Pons (tissue), 1 donor: ENCODE measurements at regions not wholly inside any gene's neighbourhood (a gene's known extent, or its start where the extent isn't known, plus 50 kb on each side); places are given as distances from the start of the nearest gene placed in this dataset.

Source experiments
- DNase-seq: peaks from one replicate; pipeline ENCODE4 v3.0.0-alpha.2; 2016; ENCODE audit warnings: low spot score

DNA sequence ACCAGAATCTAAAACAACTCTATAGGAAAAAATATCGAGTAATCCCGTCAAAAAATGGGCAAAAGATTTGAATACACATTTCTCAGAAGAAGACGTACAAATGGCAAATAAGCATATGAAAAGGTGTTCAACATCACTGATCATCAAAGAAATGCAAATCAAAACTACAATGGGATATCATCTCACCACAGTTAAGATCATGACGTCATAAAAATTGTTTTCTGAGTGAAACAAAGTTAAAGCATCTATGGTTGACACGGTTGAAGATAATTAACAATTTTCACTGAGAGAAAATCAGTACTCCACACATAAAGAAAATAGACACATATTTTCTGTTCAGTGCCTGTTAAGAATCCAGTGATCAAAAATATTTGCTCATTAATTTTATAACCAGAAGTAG, 1010.8 kb upstream of the ADGRL3 start:
- no peak for DNase-seq

DNA sequence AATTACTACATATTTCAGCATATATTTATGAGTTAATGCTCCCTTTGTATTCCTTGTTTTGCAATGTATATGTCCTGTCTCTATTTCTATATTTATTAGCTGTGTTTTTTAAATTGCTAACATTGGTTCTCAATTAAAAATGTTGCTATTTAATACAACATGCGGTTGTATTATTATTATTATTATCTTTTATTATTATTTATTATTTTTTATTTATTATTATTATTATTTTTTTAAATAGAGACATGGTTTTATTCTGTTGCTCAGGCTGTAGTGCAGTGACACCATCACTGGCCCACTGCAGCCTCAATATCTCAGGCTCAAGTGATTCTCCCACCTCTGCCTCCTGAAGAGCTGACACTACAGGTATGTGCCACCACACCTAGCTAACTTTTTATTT, 1005.9 kb upstream of the ADGRL3 start:
- DNase-seq = no peak

DNA sequence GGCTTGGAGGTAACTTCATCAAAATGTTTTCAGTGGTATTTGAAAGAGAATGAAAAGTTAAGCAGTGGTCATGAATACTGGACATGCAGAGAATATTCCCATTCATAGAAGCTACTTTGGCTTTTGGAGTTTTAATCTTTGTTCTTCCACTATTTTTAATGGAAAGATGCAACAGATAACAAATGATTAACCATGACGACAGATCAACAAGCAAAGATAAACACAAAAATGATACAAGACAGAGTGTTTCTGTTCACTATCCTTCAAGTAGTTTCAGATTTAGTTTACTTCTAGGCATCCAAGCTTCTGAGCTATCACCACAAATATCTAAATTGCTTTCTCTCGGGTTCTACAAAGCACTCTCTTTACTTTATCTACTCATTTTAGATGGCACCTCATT, 1004.9 kb upstream of the ADGRL3 start:
- no peak for DNase-seq

GRCh38 chr4:60201052-60201673, 999.0 kb upstream of the ADGRL3 start:
- peak; percentile 70 for DNase-seq

GRCh38 chr4:60209588-60209987, 990.5 kb upstream of the ADGRL3 start:
- DNase-seq = no peak

DNA sequence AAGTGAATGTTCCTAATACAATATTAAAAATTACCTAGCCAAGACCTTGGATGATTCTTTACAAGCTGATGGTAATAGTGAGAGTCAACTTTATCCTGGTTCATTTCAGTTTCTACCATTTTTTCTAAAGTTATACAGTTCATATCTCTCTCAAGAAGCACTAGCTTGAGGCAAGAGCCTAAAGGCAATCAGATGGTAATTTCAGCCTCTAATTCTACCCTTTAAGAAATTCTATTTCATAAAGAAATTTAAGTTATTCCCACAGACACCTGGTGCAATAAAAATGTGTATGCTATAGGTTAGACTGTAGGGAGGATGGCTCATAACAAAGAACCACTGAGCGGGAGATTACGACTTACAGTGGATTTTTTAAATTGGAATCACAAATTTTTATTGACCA, 984.2 kb upstream of the ADGRL3 start:
- DNase-seq = no peak

- no peak for DNase-seq
Observed at GRCh38 chr4:60216752-60217151, 983.4 kb upstream of the ADGRL3 start.

DNA sequence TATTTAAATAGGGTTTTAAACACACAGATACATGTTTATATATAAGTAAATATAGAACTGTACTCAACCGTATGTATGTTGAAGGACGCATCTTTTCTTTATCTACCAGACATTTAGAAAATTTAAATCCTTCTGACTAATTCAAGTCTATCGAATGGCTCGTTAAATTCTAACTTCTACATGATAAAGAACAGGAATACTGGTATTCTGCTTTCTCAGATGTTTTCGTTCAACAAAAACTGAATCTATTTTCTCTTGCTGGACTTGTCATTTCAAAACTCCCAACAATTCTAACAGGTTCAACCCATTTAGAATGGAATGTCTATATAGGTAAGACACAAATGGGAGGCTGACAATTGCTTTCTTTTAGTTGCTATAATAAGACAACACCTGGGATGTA, 978.3 kb upstream of the ADGRL3 start:
- no peak for DNase-seq

DNA sequence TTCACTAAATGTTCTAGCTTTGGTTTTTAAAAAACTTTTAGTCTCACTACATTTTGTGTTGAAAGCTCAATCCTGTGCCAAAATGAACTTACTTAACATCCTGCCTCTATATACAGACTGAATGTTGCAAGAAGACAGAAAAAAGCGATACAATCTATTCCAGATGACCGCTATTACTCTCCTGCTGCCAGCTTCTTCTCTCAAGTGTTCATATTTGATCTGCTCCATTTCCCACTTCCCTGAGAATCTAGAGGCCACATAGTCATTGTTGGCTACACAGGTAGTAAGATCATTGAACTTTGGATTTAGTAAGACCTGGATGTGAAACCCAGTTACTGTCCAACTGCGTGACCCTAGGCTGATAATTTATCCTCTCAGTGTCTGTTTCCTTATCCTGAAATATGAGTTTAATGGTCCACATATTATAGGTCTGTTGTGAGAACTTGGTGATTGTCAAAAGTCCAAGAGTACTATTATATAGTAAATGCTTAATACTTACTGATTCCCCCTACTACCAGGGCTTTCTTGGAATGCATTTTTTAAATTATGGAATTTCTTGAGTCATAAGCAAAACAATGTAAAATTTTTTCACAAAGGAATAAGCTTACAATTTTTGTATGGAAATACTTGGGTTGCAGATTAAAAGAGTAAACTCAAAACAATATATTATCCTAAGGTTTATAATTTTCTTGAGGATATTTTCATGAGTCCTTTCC, 976.8 kb upstream of the ADGRL3 start:
- no peak for DNase-seq

DNA sequence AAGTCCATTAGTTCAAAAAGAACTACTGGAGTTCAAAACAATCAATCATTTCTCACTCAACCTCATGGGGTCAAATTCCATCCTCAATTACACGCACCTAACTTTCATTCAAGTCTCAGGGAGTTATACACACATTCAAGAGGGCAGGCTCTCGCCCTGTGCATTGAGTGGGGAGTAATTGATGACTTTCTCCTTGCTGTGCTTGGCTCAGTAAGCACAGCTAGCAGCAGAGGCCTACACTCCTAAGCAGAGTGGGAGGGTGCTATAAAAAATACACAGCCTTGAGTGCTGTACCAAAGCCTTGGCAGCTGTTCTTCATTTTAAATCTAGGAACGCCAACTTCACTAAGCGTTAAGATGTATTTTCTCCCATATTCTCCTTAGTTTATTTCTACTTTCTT, 958.3 kb upstream of the ADGRL3 start:
- DNase-seq = no peak

GRCh38 chr4:60249784-60250183, 950.3 kb upstream of the ADGRL3 start:
- DNase-seq = no peak

DNA sequence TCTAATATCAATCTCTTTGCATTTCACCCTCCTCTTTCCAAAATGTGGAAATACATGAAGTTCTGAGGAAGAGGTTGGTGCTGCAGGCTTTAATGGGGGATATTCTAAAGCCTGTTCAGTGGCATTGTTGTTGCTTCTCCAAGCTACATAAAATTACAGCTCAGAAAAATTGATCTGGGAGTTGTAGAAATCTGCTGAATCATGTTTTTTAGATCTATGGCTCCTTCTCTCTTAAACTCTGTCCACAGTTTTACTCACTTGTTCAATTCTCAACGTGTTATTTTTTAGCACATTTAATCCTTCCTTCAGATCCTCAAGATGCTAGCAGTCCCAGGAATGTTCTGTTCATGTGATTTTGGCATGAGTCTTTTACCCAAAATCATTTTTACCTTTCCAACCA, 949.5 kb upstream of the ADGRL3 start:
- no peak for DNase-seq

GRCh38 chr4:60259781-60260180, 940.3 kb upstream of the ADGRL3 start:
- no peak for DNase-seq

DNA sequence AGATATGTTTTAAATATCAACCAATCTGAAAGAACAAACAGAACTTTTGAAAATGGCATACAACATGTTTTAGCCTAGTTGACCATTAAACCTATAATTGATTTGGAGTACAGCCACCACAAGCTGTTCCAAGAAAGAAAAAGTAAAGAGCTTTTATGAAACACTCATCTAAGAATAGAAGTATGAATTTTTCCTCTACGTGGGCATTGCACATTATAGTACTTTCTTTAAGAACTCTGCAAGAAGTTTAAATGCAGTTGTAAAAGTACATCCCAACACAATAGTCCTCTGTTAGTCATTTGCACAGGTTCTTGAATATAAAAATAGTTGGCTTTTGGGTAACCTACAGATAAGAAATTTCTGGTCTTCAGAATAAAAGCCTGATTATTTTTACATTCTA, 933.6 kb upstream of the ADGRL3 start:
- no peak for DNase-seq

- DNase-seq = no peak
Observed at GRCh38 chr4:60296386-60296785, 903.7 kb upstream of the ADGRL3 start.

GRCh38 chr4:60313611-60314178, 886.4 kb upstream of the ADGRL3 start:
- DNase-seq = no peak

DNA sequence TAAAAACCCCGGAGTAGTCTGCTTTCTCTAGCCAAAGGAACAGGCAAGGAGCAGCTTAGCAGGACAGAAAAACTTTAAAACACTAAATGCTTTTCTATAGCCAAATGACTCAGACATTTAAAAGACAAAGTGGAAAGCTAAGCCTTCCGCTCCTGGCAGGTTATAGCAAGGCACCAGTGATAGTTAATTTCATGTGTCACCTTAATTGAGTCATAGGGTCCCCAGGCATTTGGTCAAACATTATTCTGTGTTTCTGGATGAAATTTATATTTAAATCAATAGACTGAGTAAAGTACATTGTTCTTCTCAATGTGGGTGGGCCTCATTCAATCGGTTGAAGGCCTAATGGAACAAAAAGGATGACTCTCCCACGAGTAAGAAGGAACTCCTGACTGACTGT, 885.7 kb upstream of the ADGRL3 start:
- no peak for DNase-seq

DNA sequence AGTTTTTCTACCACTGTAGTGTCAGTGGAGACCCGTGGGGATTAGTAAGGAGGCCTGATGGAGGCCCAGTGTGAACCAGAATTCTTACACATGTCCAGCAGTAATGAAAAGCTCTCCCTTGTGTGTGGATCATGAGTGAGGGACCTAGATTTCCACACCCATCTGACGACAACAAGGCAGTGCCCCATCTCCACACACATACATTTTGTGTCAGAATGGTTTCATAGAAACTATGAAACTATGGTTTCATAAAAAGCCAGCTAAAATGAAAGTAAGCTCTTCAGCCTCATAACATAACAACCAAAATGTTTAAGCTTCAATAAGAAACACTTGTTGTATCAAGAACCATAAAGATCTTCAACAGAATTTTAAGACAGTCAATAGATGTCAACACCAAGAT, 884.5 kb upstream of the ADGRL3 start:
- no peak for DNase-seq

DNA sequence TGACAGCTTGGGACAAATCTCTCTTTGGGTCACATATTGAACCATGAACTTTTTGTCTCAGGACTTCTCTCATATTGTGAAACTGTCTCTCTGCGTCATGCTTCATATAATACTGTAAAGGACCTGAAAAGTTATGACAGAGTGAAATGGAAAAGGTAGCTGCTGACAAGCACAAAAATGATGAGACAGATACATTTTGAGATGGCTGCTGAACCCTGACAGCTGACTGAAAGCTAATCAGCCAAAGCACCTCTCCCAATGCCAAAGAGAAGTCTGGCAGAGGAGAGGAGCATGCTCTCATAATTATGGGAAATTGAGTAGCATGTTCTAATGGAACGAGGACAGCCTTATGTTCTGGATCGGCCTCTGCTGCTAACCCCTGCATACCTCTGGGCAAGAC, 873.4 kb upstream of the ADGRL3 start:
- no peak for DNase-seq

DNA sequence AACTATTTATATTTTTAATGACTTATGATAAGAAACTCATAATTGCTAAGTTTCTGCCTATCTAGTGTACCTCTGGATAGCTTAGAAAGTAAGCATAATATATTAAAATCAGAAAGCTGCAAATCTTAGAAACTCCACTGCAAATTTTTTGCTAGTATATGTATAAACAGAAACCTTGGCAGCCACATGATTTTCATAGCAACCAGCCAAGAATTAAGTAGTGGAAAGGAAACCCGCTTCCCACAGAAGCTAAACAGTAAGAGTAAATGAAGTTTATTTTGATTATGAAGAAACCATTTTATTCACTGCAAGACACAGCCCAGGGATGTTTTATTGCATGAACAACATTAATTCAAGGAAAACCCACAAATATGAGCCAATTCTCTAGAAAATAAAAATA, 872.5 kb upstream of the ADGRL3 start:
- no peak for DNase-seq

- DNase-seq = no peak
Observed at GRCh38 chr4:60344908-60345307, 855.2 kb upstream of the ADGRL3 start.

- DNase-seq = no peak
Observed at GRCh38 chr4:60345392-60345791, 854.7 kb upstream of the ADGRL3 start.

- DNase-seq = no peak
Observed at GRCh38 chr4:60359746-60360367, 840.3 kb upstream of the ADGRL3 start.
